ENCODE measurements at regions not wholly inside any gene's neighbourhood (a gene's known extent, or its start where the extent isn't known, plus 50 kb on each side); places are given as distances from the start of the nearest gene placed in this dataset.

DNA sequence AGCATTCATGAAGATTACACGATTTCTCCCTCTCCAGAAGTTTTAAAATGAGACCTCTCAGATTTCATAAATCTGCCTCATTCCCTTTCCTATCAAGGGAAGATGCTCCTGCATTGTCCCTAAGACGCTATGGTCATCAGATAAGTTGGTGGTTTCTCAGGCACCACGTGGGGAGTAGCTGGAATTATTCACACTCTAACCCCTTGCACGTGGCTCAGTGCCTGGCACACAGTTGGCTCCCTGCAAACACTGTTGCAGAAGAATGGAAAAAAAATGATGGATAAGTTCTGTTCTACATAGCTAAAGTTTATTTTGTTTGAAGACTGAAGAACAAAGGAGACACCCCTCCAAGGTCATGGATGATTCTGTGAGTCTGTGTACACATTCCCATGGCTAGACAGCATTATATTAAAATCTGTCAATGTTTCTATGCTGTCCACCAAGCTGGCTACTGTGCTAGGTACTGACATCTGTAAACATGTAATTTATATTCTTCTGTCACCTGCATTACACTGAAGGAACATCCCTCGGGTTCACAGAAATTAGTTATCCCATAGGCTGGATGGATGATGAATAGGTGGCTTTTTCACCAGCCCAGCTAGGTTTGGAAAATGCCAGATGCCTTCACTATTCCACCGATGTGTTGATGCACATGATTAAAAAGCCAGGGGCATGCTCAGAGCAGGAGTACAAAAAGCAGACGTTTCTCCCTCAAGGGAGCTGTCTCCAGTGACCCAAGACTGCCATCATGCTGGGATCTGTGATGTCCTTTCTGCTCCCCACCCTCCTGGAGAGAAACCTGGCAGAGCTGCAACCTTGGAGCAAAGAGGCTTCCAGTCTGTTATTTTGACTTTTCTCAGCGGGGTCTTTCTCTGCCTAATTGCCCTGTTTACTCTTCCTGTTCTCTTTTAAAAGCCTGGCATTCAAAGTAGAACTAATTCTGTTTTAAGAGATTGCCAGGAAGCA is 610.5 kb downstream of the UTRN start:
- TF ChIP-seq POLR2A (IDR thresholded peaks at IDR 0.05) (no peak), CTCF (IDR thresholded peaks at IDR 0.05) (no peak)
- Histone ChIP-seq H3K36me3 (ENCODE audit: low read depth, missing control alignments) (no peaks in the 10 kb centered on the region), H3K27me3 (no peaks in the 10 kb centered on the region), H3K9me3 (no peaks in the 10 kb centered on the region), H3K27ac (no peak overlapping the region), H3K4me3 (no peak overlapping the region), H3K4me1 (no peaks in the 10 kb centered on the region)
- WGBS, 2 donors = 30 to 42% methylated on average over 7 to 8 of the region's 8 CpGs
- intact Hi-C loops (cut with DNase I; ENCODE audit: low total_unique reads) = no loop called here
- no peak for DNase-seq

- no peaks in the 10 kb centered on the region for H3K4me1 ChIP-seq
- H3K9me3 ChIP-seq = no peaks in the 10 kb centered on the region
- no peaks in the 10 kb centered on the region for H3K27me3 ChIP-seq
- no peak overlapping the region for H3K4me3 ChIP-seq
- no peak for TF ChIP-seq POLR2A (IDR thresholded peaks at IDR 0.05)
- no peak for TF ChIP-seq CTCF (IDR thresholded peaks at IDR 0.05)
- no peak overlapping the region for H3K27ac ChIP-seq
- DNase-seq = no peak
- 31 to 45% methylated on average over 3 of the region's 3 CpGs for WGBS, 2 donors
- intact Hi-C loops (cut with DNase I; ENCODE audit: low total_unique reads) = no loop called here
- H3K36me3 ChIP-seq (ENCODE audit: low read depth, missing control alignments) = no peaks in the 10 kb centered on the region
These were observed 611.2 kb downstream of the UTRN start for GRCh38 chr6:144896289-144896688.

GRCh38 chr6:144896871-144897270 is 611.7 kb downstream of the UTRN start:
- Histone ChIP-seq H3K9me3 (no peaks in the 10 kb centered on the region), H3K27me3 (no peaks in the 10 kb centered on the region), H3K4me1 (no peaks in the 10 kb centered on the region), H3K4me3 (no peak overlapping the region), H3K36me3 (ENCODE audit: low read depth, missing control alignments) (no peaks in the 10 kb centered on the region), H3K27ac (no peak overlapping the region)
- TF ChIP-seq POLR2A (IDR thresholded peaks at IDR 0.05) (no peak), CTCF (IDR thresholded peaks at IDR 0.05) (no peak)
- no peak for DNase-seq
- intact Hi-C loops (cut with DNase I; ENCODE audit: low total_unique reads) = no loop called here

GRCh38 chr6:144897441-144897921 is 612.3 kb downstream of the UTRN start:
- 67 to 98% methylated on average over 4 of the region's 4 CpGs for WGBS, 2 donors
- Histone ChIP-seq H3K9me3 (no peaks in the 10 kb centered on the region), H3K36me3 (ENCODE audit: low read depth, missing control alignments) (no peaks in the 10 kb centered on the region), H3K27ac (no peak overlapping the region), H3K4me3 (no peak overlapping the region), H3K4me1 (no peaks in the 10 kb centered on the region), H3K27me3 (no peaks in the 10 kb centered on the region)
- intact Hi-C loops (cut with DNase I; ENCODE audit: low total_unique reads) = no loop called here
- no peak for TF ChIP-seq CTCF (IDR thresholded peaks at IDR 0.05)
- TF ChIP-seq POLR2A (IDR thresholded peaks at IDR 0.05) = no peak
- DNase-seq = no peak
